Gastroesophageal sphincter (tissue), 4 donors: ENCODE measurements at regions not wholly inside any gene's neighbourhood (a gene's known extent, or its start where the extent isn't known, plus 50 kb on each side); places are given as distances from the start of the nearest gene placed in this dataset.
A peak's percentile ranks its signal among the peaks of the same experiment; 100 is the strongest.

Source experiments
- ATAC-seq: fragments of 150-250 bp; one replicate; pipeline ENCODE4 v1.9.1; 2016; ENCODE audit warnings: mild to moderate bottlenecking, moderate library complexity
- H3K27ac ChIP-seq, 4 donors: fragments of 200-600 bp; sonication (generic) in 3 of 4; 1 replicate in 3 of 4; 2 replicates in 1 of 4; pipeline ENCODE4 v1.5.1; 2016 to 2019
- H3K27me3 ChIP-seq: fragments of 200-600 bp; sonication (generic); one replicate; pipeline ENCODE4 v1.5.1; 2019
- H3K36me3 ChIP-seq, 2 donors: fragments of 200-600 bp; sonication (generic); one replicate each; pipeline ENCODE4 v1.5.1; 2019; ENCODE audit warnings: control low read depth in 1 of 2
- H3K4me1 ChIP-seq, 3 donors: fragments of 200-600 bp; sonication (generic); 1 replicate in 2 of 3; 2 replicates in 1 of 3; pipeline ENCODE4 v1.5.1; 2016 to 2019; ENCODE audit warnings: control low read depth in 2 of 3
- H3K4me3 ChIP-seq, 2 donors: fragments of 200-600 bp; sonication (generic); one replicate each; pipeline ENCODE4 v1.5.1; 2019; ENCODE audit warnings: mild to moderate bottlenecking in 1 of 2, moderate library complexity in 1 of 2
- H3K9me3 ChIP-seq, 3 donors: fragments of 200-600 bp; sonication (generic); one replicate each; pipeline ENCODE4 v1.5.1; 2017 to 2019; ENCODE audit warnings: control low read depth in 2 of 3
- EP300 ChIP-seq: sonication (generic); formaldehyde crosslinking; IDR thresholded peaks from one replicate; pipeline ENCODE4 v1.6.1; 2017; ENCODE audit warnings: antibody characterized with exemption, mild to moderate bottlenecking
- POLR2A ChIP-seq, 2 donors: fragments of 450-650 bp; IDR thresholded peaks; one replicate each; pipeline ENCODE4 v1.6.1; 2017; ENCODE audit warnings: antibody characterized with exemption in 2 of 2, mild to moderate bottlenecking in 2 of 2, moderate library complexity in 1 of 2
- POLR2AphosphoS5 ChIP-seq: sonication (generic); formaldehyde crosslinking; IDR thresholded peaks from one replicate; pipeline ENCODE4 v1.6.1; 2017; ENCODE audit warnings: antibody characterized with exemption
- WGBS, 2 donors: methylation state at CpG; one replicate each; pipeline ENCODE4 v1.1.5; 2018; ENCODE audit warnings: low coverage in 1 of 2; 5-methylcytosine and 5-hydroxymethylcytosine counted together
- TF ChIP-seq, protein P1 (sequence below), 4 experiments: fragments of 200-600 bp in 2 of 4; fragments of 450-650 bp in 2 of 4; sonication (generic) in 1 of 4; IDR thresholded peaks; one replicate each; pipeline ENCODE4 v1.5.1; 2017 to 2019; ENCODE audit warnings: antibody characterized with exemption in 4 of 4, mild to moderate bottlenecking in 2 of 4, moderate library complexity in 2 of 4

DNA sequence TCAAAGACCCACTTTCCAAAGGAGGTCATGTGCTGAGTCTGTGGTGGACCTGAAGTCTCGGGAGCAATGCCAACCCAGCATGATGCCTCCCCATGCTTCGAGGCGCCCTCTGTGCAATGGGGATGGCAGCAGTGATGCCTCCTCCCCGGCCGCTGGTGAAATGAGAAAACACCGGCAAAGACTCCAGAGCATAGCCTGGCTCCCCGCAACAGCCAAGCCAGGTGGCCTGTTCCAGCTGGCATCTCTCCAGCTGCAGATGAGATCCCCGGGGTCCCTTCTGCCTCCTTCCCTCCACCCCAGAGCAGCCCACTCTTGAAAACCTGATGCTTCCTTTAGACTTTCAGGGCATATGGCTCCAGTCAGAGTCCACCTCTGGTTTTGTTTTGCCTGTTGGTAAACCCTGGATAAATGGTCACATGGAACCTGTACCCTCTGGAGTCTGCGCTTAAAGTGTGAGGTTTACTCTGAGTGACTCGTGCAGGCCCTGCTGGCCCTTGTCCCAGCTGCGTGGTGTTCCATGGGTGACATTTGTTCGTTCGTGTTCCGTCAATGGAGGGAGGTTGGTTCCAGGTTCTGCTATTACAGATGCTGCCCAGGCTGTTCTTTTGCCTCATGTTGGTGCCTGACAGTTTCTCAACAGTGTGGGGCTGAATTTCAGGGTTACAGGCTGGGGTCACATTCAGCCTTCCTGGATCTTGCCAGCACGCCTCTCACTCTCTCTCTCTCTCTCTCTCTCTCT, 181.8 kb upstream of the CIBAR2 start:
- peaks cover 0 to 31% (median 7%) of the 10 kb centered on the region in 3 donors for H3K4me1 ChIP-seq
- H3K4me3 ChIP-seq, result no peak overlapping the region
- no peak overlapping the region for H3K27ac ChIP-seq
- no peaks in the 10 kb centered on the region for H3K27me3 ChIP-seq
- WGBS, 2 donors, result 64% methylated on average over 7 of the region's 15 CpGs; no CpG with 5 or more reads in 1 of the 2 donors
- ATAC-seq, result no peak
- H3K36me3 ChIP-seq, result no peaks in the 10 kb centered on the region
- TF ChIP-seq POLR2AphosphoS5 (no peak), EP300 (no peak), POLR2A (IDR thresholded peaks at IDR 0.05) (no peak)
- TF ChIP-seq, protein P1, sequence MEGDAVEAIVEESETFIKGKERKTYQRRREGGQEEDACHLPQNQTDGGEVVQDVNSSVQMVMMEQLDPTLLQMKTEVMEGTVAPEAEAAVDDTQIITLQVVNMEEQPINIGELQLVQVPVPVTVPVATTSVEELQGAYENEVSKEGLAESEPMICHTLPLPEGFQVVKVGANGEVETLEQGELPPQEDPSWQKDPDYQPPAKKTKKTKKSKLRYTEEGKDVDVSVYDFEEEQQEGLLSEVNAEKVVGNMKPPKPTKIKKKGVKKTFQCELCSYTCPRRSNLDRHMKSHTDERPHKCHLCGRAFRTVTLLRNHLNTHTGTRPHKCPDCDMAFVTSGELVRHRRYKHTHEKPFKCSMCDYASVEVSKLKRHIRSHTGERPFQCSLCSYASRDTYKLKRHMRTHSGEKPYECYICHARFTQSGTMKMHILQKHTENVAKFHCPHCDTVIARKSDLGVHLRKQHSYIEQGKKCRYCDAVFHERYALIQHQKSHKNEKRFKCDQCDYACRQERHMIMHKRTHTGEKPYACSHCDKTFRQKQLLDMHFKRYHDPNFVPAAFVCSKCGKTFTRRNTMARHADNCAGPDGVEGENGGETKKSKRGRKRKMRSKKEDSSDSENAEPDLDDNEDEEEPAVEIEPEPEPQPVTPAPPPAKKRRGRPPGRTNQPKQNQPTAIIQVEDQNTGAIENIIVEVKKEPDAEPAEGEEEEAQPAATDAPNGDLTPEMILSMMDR (IDR thresholded peaks at IDR 0.05), result no peak
- H3K9me3 ChIP-seq, result no peaks in the 10 kb centered on the region

DNA sequence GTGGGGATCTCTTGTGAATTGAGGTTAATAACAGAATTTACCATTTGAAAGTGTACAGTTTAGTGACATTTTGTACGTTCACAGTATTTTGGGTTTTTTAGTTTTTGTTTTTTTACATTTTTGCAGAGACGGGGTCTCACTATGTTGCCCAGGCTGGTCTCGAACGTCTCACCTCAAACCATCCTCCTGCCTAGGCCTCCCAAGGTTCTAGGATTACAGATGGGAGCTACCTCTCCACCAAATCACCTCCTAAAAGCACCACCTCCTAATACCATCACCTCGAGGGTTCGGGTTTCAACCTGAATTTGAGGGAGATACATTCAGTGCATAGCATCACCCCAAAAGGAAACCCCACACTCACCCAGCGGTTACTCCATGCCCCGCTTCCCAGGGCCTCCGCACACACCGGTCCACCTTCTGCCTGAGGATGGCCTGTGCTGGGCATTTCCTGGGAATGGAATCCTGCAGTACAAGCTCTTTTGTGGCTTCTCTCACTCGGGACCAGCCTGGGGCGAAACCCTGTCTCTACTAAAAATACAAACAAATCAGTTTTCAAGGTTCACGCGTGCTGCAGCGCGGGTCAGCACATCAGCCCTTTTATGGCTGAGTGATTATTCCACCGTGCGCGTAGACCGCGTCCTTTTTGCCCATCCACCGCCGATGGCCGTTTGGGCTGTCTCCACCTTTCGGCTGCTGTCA, 182.7 kb upstream of the CIBAR2 start:
- ATAC-seq, result no peak
- Histone ChIP-seq H3K4me1 (peaks cover 0 to 24% (median 7%) of the 10 kb centered on the region in 3 donors), H3K4me3 (no peak overlapping the region), H3K9me3 (no peaks in the 10 kb centered on the region), H3K36me3 (no peaks in the 10 kb centered on the region), H3K27me3 (no peaks in the 10 kb centered on the region), H3K27ac (no peak overlapping the region)
- TF ChIP-seq POLR2A (IDR thresholded peaks at IDR 0.05), result no peak
- TF ChIP-seq, protein P1 (IDR thresholded peaks at IDR 0.05), result no peak
- TF ChIP-seq POLR2AphosphoS5, result no peak
- TF ChIP-seq EP300, result no peak
- 87 to 93% methylated on average over 3 to 22 of the region's 25 CpGs for WGBS, 2 donors

GRCh38 chr16:85296859-85297660, 184.8 kb upstream of the CIBAR2 start:
- Histone ChIP-seq H3K27me3 (no peaks in the 10 kb centered on the region), H3K36me3 (no peaks in the 10 kb centered on the region), H3K9me3 (no peaks in the 10 kb centered on the region), H3K4me3 (no peak overlapping the region), H3K4me1 (peaks cover 0 to 18% (median 0%) of the 10 kb centered on the region in 3 donors), H3K27ac (no peak overlapping the region)
- ATAC-seq, result peak; percentile 48
- 57 to 61% methylated on average over 4 to 8 of the region's 18 CpGs for WGBS, 2 donors
- TF ChIP-seq, protein P1 (IDR thresholded peaks at IDR 0.05), result peak in 3 of 4 experiments; percentile 32 to 68 (median 39)
- TF ChIP-seq POLR2AphosphoS5, result no peak

- Histone ChIP-seq H3K27me3 (no peaks in the 10 kb centered on the region), H3K27ac (no peak overlapping the region), H3K4me3 (no peak overlapping the region), H3K4me1 (peaks cover 0 to 24% (median 0%) of the 10 kb centered on the region in 3 donors), H3K36me3 (no peaks in the 10 kb centered on the region), H3K9me3 (no peaks in the 10 kb centered on the region)
- TF ChIP-seq EP300 (no peak), POLR2AphosphoS5 (no peak), POLR2A (IDR thresholded peaks at IDR 0.05) (no peak)
- TF ChIP-seq, protein P1 (IDR thresholded peaks at IDR 0.05), result no peak
- no peak for ATAC-seq
- WGBS, 2 donors, result 78 to 93% methylated on average over 8 to 9 of the region's 9 CpGs
These were observed 185.6 kb upstream of the CIBAR2 start for GRCh38 chr16:85297881-85298280.
